ENCODE measurements at regions not wholly inside any gene's neighbourhood (a gene's known extent, or its start where the extent isn't known, plus 50 kb on each side); places are given as distances from the start of the nearest gene placed in this dataset.

- TF ChIP-seq TSHZ2 (CRISPR knock-in tag; IDR thresholded peaks at IDR 0.05) (no peak), GLIS3 (CRISPR knock-in tag; IDR thresholded peaks at IDR 0.05) (no peak), PATZ1 (CRISPR knock-in tag; IDR thresholded peaks at IDR 0.05; ENCODE audit: borderline replicate concordance) (no peak), TOX (CRISPR knock-in tag; IDR thresholded peaks at IDR 0.05; ENCODE audit: borderline replicate concordance) (no peak), OSR1 (CRISPR knock-in tag; IDR thresholded peaks at IDR 0.05) (no peak), ZNF70 (CRISPR knock-in tag; IDR thresholded peaks at IDR 0.05) (no peak), ZNF8 (CRISPR knock-in tag; IDR thresholded peaks at IDR 0.05) (no peak), POU6F1 (CRISPR knock-in tag; IDR thresholded peaks at IDR 0.05; ENCODE audit: borderline replicate concordance, low read depth) (no peak), ARNTL (CRISPR knock-in tag; IDR thresholded peaks at IDR 0.05; ENCODE audit: borderline replicate concordance, low read depth) (no peak), ISL1 (CRISPR knock-in tag; IDR thresholded peaks at IDR 0.05) (no peak)
- ATAC-seq = no peak
Measured at GRCh38 chr1:243933495-243933894, 83.5 kb upstream of the AKT3 start.

GRCh38 chr1:243931957-243932356, 81.9 kb upstream of the AKT3 start:
- TF ChIP-seq ISL1 (CRISPR knock-in tag; IDR thresholded peaks at IDR 0.05) (no peak), SNAI2 (CRISPR knock-in tag; IDR thresholded peaks at IDR 0.05) (no peak), ESRRG (CRISPR knock-in tag; IDR thresholded peaks at IDR 0.05) (no peak), ZNF565 (CRISPR knock-in tag; conservative IDR thresholded peaks at IDR 0.05; ENCODE audit: low read depth) (no peak), GLIS3 (CRISPR knock-in tag; IDR thresholded peaks at IDR 0.05) (no peak), TSHZ2 (CRISPR knock-in tag; IDR thresholded peaks at IDR 0.05) (no peak), CSDC2 (CRISPR knock-in tag; IDR thresholded peaks at IDR 0.05) (no peak), TOX (CRISPR knock-in tag; IDR thresholded peaks at IDR 0.05; ENCODE audit: borderline replicate concordance) (no peak), PATZ1 (CRISPR knock-in tag; IDR thresholded peaks at IDR 0.05; ENCODE audit: borderline replicate concordance) (no peak), ZFP3 (CRISPR knock-in tag; IDR thresholded peaks at IDR 0.05) (no peak), TCF4 (CRISPR knock-in tag; IDR thresholded peaks at IDR 0.05; ENCODE audit: borderline replicate concordance) (no peak), BACH2 (CRISPR knock-in tag; IDR thresholded peaks at IDR 0.05; ENCODE audit: borderline replicate concordance) (no peak)
- no peak for ATAC-seq

GRCh38 chr1:243930822-243931671, 81.0 kb upstream of the AKT3 start:
- ATAC-seq = no peak
- TF ChIP-seq PATZ1 (CRISPR knock-in tag; IDR thresholded peaks at IDR 0.05; ENCODE audit: borderline replicate concordance) (no peak), RARB (CRISPR knock-in tag; IDR thresholded peaks at IDR 0.05) (no peak), ISL1 (CRISPR knock-in tag; IDR thresholded peaks at IDR 0.05) (no peak), ZNF70 (CRISPR knock-in tag; IDR thresholded peaks at IDR 0.05) (no peak), CSRNP3 (CRISPR knock-in tag; IDR thresholded peaks at IDR 0.05) (no peak), PPARA (CRISPR knock-in tag; IDR thresholded peaks at IDR 0.05; ENCODE audit: borderline replicate concordance) (no peak), ZC3H10 (CRISPR knock-in tag; IDR thresholded peaks at IDR 0.05) (no peak), SNAI2 (CRISPR knock-in tag; IDR thresholded peaks at IDR 0.05) (no peak)

Data from SK-N-SH treated with all-trans-retinoic acid at 6 μM for 48 hours (cell line).